Thyroid gland (tissue), 4 donors: ENCODE measurements at regions not wholly inside any gene's neighbourhood (a gene's known extent, or its start where the extent isn't known, plus 50 kb on each side); places are given as distances from the start of the nearest gene placed in this dataset.
"Not testable (repeated sequence)": the region's sequence is repeated elsewhere in the genome, so short reads cannot be mapped to it uniquely, and the experiment has no call there.

Experiments
- DNase-seq, 2 donors: peaks; one replicate each; pipeline ENCODE4 v3.0.0-alpha.2; 2019
- H3K27ac ChIP-seq, 3 donors: fragments of 200-600 bp; sonication (generic); 1 replicate in 2 of 3; 2 replicates in 1 of 3; pipeline ENCODE4 v1.5.1; 2016 to 2019; ENCODE audit warnings: mild to moderate bottlenecking in 1 of 3, moderate library complexity in 1 of 3
- H3K27me3 ChIP-seq: fragments of 200-600 bp; sonication (generic); one replicate; pipeline ENCODE4 v1.5.1; 2019
- H3K36me3 ChIP-seq, 2 donors: fragments of 200-600 bp; sonication (generic); one replicate each; pipeline ENCODE4 v1.5.1; 2016 to 2019
- H3K4me1 ChIP-seq, 2 donors: fragments of 200-600 bp; sonication (generic); one replicate each; pipeline ENCODE4 v1.5.1; 2017 to 2019
- H3K4me3 ChIP-seq, 3 donors: fragments of 200-600 bp; sonication (generic); replicated peaks in 1 of 3; 1 replicate in 2 of 3; 2 replicates in 1 of 3; pipeline ENCODE4 v1.5.1; 2016; ENCODE audit warnings: mild to moderate bottlenecking in 1 of 3
- H3K9me3 ChIP-seq: fragments of 200-600 bp; sonication (generic); one replicate; pipeline ENCODE4 v1.5.1; 2017
- CTCF ChIP-seq, 6 experiments: fragments of 200-600 bp in 3 of 6; fragments of 450-650 bp in 3 of 6; sonication (generic) in 3 of 6; IDR thresholded peaks; one replicate each; pipeline ENCODE4 v1.5.1; 2016 to 2019; ENCODE audit warnings: antibody characterized with exemption in 6 of 6, mild to moderate bottlenecking in 2 of 6, inconsistent platforms in 1 of 6, moderate library complexity in 1 of 6
- POLR2A ChIP-seq, 2 donors: fragments of 450-650 bp; IDR thresholded peaks; one replicate each; pipeline ENCODE4 v1.6.1; 2017; ENCODE audit warnings: antibody characterized with exemption in 2 of 2, mild to moderate bottlenecking in 2 of 2, moderate library complexity in 1 of 2
- WGBS, 2 donors: methylation state at CpG; one replicate each; pipeline ENCODE4 v1.1.5; 2017; 5-methylcytosine and 5-hydroxymethylcytosine counted together
- intact Hi-C: fragments of 100-400 bp; cut with DNase I; formaldehyde crosslinking; loops from one replicate; pipeline ENCODE4 v1.15.1; 2023

- H3K36me3 ChIP-seq, H3K27me3 ChIP-seq, H3K4me3 ChIP-seq, DNase-seq, intact Hi-C loops, H3K4me1 ChIP-seq, H3K9me3 ChIP-seq, H3K27ac ChIP-seq: not testable (repeated sequence)
- 78 to 79% methylated on average over 2 of the region's 2 CpGs for whole genome bisulfite sequencing, 2 donors
Measured at GRCh38 chr1:144140243-144140642, 168.5 kb upstream of the FAM72C start.

- H3K4me3 ChIP-seq, H3K36me3 ChIP-seq, intact Hi-C loops, H3K27ac ChIP-seq, H3K27me3 ChIP-seq, H3K9me3 ChIP-seq, H3K4me1 ChIP-seq, DNase-seq: not testable (repeated sequence)
- no CpG with 5 or more reads among the region's 7 CpGs for WGBS, 2 donors
Measured at GRCh38 chr1:144105006-144105405, 133.2 kb upstream of the FAM72C start.

GRCh38 chr1:144104000-144104677, 132.4 kb upstream of the FAM72C start:
- H3K4me1 ChIP-seq, H3K4me3 ChIP-seq, H3K36me3 ChIP-seq, H3K9me3 ChIP-seq, intact Hi-C loops, H3K27ac ChIP-seq, H3K27me3 ChIP-seq: not testable (repeated sequence)
- WGBS, 2 donors, result 85 to 87% methylated on average over 14 of the region's 14 CpGs
- DNase-seq, result peak in 1 of 2 donors; percentile 33

GRCh38 chr1:144103156-144103880, 131.5 kb upstream of the FAM72C start:
- H3K27me3 ChIP-seq, H3K9me3 ChIP-seq, H3K27ac ChIP-seq, H3K36me3 ChIP-seq, H3K4me3 ChIP-seq, intact Hi-C loops, H3K4me1 ChIP-seq: not testable (repeated sequence)
- 84 to 89% methylated on average over 3 to 4 of the region's 6 CpGs for WGBS, 2 donors
- DNase-seq, result peak in 1 of 2 donors; percentile 40

- H3K27me3 ChIP-seq, H3K4me1 ChIP-seq, H3K27ac ChIP-seq, H3K4me3 ChIP-seq, H3K9me3 ChIP-seq, H3K36me3 ChIP-seq, intact Hi-C loops: not testable (repeated sequence)
- 63 to 85% methylated on average over 2 to 3 of the region's 3 CpGs for WGBS, 2 donors
- DNase-seq, result peak; percentile 5 to 8
Measured at GRCh38 chr1:144102046-144102745, 130.4 kb upstream of the FAM72C start.

GRCh38 chr1:144101397-144102045, 129.7 kb upstream of the FAM72C start:
- peak; percentile 3 to 12 for DNase-seq
- intact Hi-C loops, result no loop called here
- Histone ChIP-seq H3K36me3 (no peaks in the 10 kb centered on the region), H3K9me3 (no peaks in the 10 kb centered on the region), H3K27ac (no peak overlapping the region), H3K4me3 (no peak overlapping the region), H3K27me3 (no peaks in the 10 kb centered on the region), H3K4me1 (no peaks in the 10 kb centered on the region)
- no peak for TF ChIP-seq POLR2A (IDR thresholded peaks at IDR 0.05)
- no peak for TF ChIP-seq CTCF (IDR thresholded peaks at IDR 0.05)
- WGBS, 2 donors, result 77 to 79% methylated on average over 5 to 6 of the region's 8 CpGs

GRCh38 chr1:144077167-144077841, 105.5 kb upstream of the FAM72C start:
- H3K9me3 ChIP-seq, intact Hi-C loops, H3K27ac ChIP-seq, H3K27me3 ChIP-seq, H3K36me3 ChIP-seq, H3K4me1 ChIP-seq: not testable (repeated sequence)
- H3K4me3 ChIP-seq, result peak overlapping the region in 1 of 3 donors; percentile 27
- DNase-seq, result peak; percentile 2 to 35
- 1 to 4% methylated on average over 19 to 45 of the region's 93 CpGs for WGBS, 2 donors

GRCh38 chr1:144076646-144077045, 104.9 kb upstream of the FAM72C start:
- DNase-seq, H3K27ac ChIP-seq, H3K4me1 ChIP-seq, H3K4me3 ChIP-seq, H3K27me3 ChIP-seq, intact Hi-C loops, H3K36me3 ChIP-seq, H3K9me3 ChIP-seq: not testable (repeated sequence)
- WGBS, 2 donors, result no CpG with 5 or more reads among the region's 53 CpGs

- intact Hi-C loops, DNase-seq, H3K27ac ChIP-seq, H3K36me3 ChIP-seq, H3K4me3 ChIP-seq, H3K27me3 ChIP-seq, H3K4me1 ChIP-seq, H3K9me3 ChIP-seq: not testable (repeated sequence)
- no CpG with 5 or more reads among the region's 3 CpGs for WGBS, 2 donors
Measured at GRCh38 chr1:144070394-144071053, 98.7 kb upstream of the FAM72C start.

- H3K36me3 ChIP-seq, H3K4me3 ChIP-seq, intact Hi-C loops, H3K27me3 ChIP-seq, H3K4me1 ChIP-seq, DNase-seq, H3K9me3 ChIP-seq, H3K27ac ChIP-seq: not testable (repeated sequence)
- no CpG with 5 or more reads among the region's 7 CpGs for WGBS, 2 donors
Measured at GRCh38 chr1:144067042-144067441, 95.3 kb upstream of the FAM72C start.
